ENCODE measurements at regions not wholly inside any gene's neighbourhood (a gene's known extent, or its start where the extent isn't known, plus 50 kb on each side); places are given as distances from the start of the nearest gene placed in this dataset.

DNA sequence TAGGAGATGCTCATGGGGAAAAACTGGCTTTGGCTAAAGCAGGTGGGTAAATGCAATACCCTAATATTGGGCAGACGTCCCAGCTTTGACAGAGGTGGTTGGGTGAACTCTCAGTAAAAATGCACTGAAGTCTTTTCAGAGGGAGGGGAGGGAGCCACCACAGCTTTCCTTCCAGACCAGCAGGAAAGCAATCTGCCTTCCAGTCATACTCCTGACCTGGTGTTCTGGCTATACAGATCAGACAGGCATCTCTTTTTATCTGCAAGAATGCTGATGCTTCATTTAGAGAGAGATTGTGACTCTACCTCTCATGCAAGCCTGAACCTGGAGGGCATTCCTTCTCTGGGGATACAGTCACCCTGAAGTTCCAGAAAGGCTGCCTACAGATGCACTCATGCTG lies 52.6 kb upstream of the ICA1 start:
- no peaks in the 10 kb centered on the region for H3K4me1 Mint-ChIP-seq
- TF ChIP-seq ATF3 (CRISPR knock-in tag; conservative IDR thresholded peaks at IDR 0.05) (no peak), ZNF232 (CRISPR knock-in tag; IDR thresholded peaks at IDR 0.05) (no peak), STAT6 (CRISPR knock-in tag; conservative IDR thresholded peaks at IDR 0.05; ENCODE audit: low read depth) (no peak), RORB (CRISPR knock-in tag; IDR thresholded peaks at IDR 0.05) (no peak), CREB1 (CRISPR knock-in tag; IDR thresholded peaks at IDR 0.05) (no peak), GRHL2 (CRISPR knock-in tag; IDR thresholded peaks at IDR 0.05; ENCODE audit: insufficient replicate concordance, severe bottlenecking) (no peak), ZNF396 (CRISPR knock-in tag; IDR thresholded peaks at IDR 0.05; ENCODE audit: borderline replicate concordance) (no peak), NFYB (CRISPR knock-in tag; conservative IDR thresholded peaks at IDR 0.05; ENCODE audit: low read depth) (no peak), CDX4 (CRISPR knock-in tag; IDR thresholded peaks at IDR 0.05; ENCODE audit: borderline replicate concordance) (no peak), ZNF263 (CRISPR knock-in tag; IDR thresholded peaks at IDR 0.05; ENCODE audit: low read depth) (no peak), FOXK1 (CRISPR knock-in tag; IDR thresholded peaks at IDR 0.05) (no peak)
- TF ChIP-seq, protein P1, sequence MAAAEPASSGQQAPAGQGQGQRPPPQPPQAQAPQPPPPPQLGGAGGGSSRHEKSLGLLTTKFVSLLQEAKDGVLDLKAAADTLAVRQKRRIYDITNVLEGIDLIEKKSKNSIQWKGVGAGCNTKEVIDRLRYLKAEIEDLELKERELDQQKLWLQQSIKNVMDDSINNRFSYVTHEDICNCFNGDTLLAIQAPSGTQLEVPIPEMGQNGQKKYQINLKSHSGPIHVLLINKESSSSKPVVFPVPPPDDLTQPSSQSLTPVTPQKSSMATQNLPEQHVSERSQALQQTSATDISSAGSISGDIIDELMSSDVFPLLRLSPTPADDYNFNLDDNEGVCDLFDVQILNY (CRISPR knock-in tag; IDR thresholded peaks at IDR 0.05): no peak
- H3K27me3 Mint-ChIP-seq (ENCODE audit: low read depth): peaks cover 2% of the 10 kb centered on the region; the same call in 1 of the 2 replicates
- DNase-seq (ENCODE audit: low spot score) (no peak), ATAC-seq (no peak)
- H3K9me3 Mint-ChIP-seq: peaks cover 32% of the 10 kb centered on the region
- peaks cover 42% of the 10 kb centered on the region for H3K36me3 Mint-ChIP-seq
- CTCF ChIA-PET: interaction anchor here (2.0 kb wide), 1 partner anchor 19 kb away, joined by 5 read pairs; no protein-coding TSS in a partner anchor
- POLR2A ChIA-PET: no interaction called here
- H3K4me3 Mint-ChIP-seq: no peak overlapping the region
- H3K27ac Mint-ChIP-seq: no peak overlapping the region

DNA sequence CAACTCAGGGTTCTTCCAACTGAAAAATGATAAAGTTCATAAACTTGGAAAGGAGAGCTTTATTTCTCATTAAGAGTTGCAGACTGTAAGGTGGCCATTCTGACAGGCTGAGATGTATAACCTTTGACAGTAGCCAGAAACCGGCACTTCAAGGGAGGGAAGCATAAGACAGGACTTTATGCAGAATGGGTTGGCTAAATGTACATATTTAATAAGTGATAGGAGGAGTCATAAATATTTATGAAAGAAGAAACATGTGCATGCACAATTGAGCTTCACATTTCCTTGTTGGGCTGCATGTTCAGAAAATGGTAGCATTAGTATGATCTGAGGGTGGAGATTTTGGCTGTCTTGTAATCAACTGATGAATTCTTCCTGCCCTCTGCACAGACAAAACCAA lies 57.1 kb upstream of the ICA1 start:
- Mint-ChIP-seq H3K27me3 (ENCODE audit: low read depth) (no peaks in the 10 kb centered on the region; the same call in 1 of the 2 replicates), H3K36me3 (peaks cover 33% of the 10 kb centered on the region), H3K27ac (no peak overlapping the region), H3K4me1 (peaks cover 2% of the 10 kb centered on the region; the same call in 1 of the 2 replicates), H3K9me3 (peaks cover 19% of the 10 kb centered on the region), H3K4me3 (no peak overlapping the region)
- DNase-seq (ENCODE audit: low spot score) (no peak), ATAC-seq (no peak)
- ChIA-PET POLR2A (no interaction called here), CTCF (no interaction called here)
- TF ChIP-seq HMGXB4 (CRISPR knock-in tag; IDR thresholded peaks at IDR 0.05) (no peak), ZSCAN18 (CRISPR knock-in tag; IDR thresholded peaks at IDR 0.05) (no peak), HMGA2 (CRISPR knock-in tag; IDR thresholded peaks at IDR 0.05) (no peak), ELF4 (CRISPR knock-in tag; IDR thresholded peaks at IDR 0.05; ENCODE audit: low read depth) (no peak), FOXK1 (CRISPR knock-in tag; IDR thresholded peaks at IDR 0.05) (no peak), ZNF138 (CRISPR knock-in tag; conservative IDR thresholded peaks at IDR 0.05) (no peak), MAX (CRISPR knock-in tag; IDR thresholded peaks at IDR 0.05) (no peak), MXD4 (CRISPR knock-in tag; IDR thresholded peaks at IDR 0.05; ENCODE audit: borderline replicate concordance) (no peak), ZNF416 (CRISPR knock-in tag; IDR thresholded peaks at IDR 0.05) (no peak), PRRX2 (CRISPR knock-in tag; IDR thresholded peaks at IDR 0.05) (no peak), ESRRA (CRISPR knock-in tag; IDR thresholded peaks at IDR 0.05; ENCODE audit: borderline replicate concordance) (no peak), NR1H2 (CRISPR knock-in tag; IDR thresholded peaks at IDR 0.05) (no peak)
- TF ChIP-seq, protein P2, sequence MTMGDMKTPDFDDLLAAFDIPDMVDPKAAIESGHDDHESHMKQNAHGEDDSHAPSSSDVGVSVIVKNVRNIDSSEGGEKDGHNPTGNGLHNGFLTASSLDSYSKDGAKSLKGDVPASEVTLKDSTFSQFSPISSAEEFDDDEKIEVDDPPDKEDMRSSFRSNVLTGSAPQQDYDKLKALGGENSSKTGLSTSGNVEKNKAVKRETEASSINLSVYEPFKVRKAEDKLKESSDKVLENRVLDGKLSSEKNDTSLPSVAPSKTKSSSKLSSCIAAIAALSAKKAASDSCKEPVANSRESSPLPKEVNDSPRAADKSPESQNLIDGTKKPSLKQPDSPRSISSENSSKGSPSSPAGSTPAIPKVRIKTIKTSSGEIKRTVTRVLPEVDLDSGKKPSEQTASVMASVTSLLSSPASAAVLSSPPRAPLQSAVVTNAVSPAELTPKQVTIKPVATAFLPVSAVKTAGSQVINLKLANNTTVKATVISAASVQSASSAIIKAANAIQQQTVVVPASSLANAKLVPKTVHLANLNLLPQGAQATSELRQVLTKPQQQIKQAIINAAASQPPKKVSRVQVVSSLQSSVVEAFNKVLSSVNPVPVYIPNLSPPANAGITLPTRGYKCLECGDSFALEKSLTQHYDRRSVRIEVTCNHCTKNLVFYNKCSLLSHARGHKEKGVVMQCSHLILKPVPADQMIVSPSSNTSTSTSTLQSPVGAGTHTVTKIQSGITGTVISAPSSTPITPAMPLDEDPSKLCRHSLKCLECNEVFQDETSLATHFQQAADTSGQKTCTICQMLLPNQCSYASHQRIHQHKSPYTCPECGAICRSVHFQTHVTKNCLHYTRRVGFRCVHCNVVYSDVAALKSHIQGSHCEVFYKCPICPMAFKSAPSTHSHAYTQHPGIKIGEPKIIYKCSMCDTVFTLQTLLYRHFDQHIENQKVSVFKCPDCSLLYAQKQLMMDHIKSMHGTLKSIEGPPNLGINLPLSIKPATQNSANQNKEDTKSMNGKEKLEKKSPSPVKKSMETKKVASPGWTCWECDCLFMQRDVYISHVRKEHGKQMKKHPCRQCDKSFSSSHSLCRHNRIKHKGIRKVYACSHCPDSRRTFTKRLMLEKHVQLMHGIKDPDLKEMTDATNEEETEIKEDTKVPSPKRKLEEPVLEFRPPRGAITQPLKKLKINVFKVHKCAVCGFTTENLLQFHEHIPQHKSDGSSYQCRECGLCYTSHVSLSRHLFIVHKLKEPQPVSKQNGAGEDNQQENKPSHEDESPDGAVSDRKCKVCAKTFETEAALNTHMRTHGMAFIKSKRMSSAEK (CRISPR knock-in tag; IDR thresholded peaks at IDR 0.05; ENCODE audit: borderline replicate concordance): no peak

All from WTC11 (cell line).